K562 (cell line): ENCODE measurements at regions not wholly inside any gene's neighbourhood (a gene's known extent, or its start where the extent isn't known, plus 50 kb on each side); places are given as distances from the start of the nearest gene placed in this dataset.

Source experiments
- ATAC-seq: fragments of 200-7000 bp; cut with Tn5 transposase; 3 replicates; pipeline ENCODE4 v1.9.1; 2020; ENCODE audit warnings: moderate library complexity
- BruUV-seq: library from RNA; stranded (reverse); fragments of 400-500 nt; replicated peaks from 2 replicates; lab custom pipeline; 2021; lab: Mats Ljungman, UMichigan
- CTCF ChIA-PET: fragments of 300-600 bp; formaldehyde crosslinking; extraction: SDS; loops from one replicate; lab custom pipeline; 2021; ENCODE audit warnings: low intra/inter-chr PET ratio; lab: Yijun Ruan, JAX
- POLR2A ChIA-PET: fragments of 300-600, 350-650 bp; sonication (Branson Sonifier 250); formaldehyde crosslinking; extraction: SDS; loops from one replicate; lab custom pipeline; 2021; ENCODE audit warnings: antibody characterized with exemption, inconsistent platforms; lab: Yijun Ruan, JAX
- DNase-seq, 4 experiments: peaks; one replicate each; pipeline versions ENCODE4 v3.0.0 to v3.0.0-alpha.2; 2011 to 2018; ENCODE audit warnings: low spot score in 3 of 4, mixed read lengths in 3 of 4; ENCODE audit errors: extremely low read depth in 1 of 4
- FAIRE-seq: peaks from 2 replicates; lab custom pipeline; 2011; peaks lifted over from hg19 to GRCh38; lab: Jason Lieb, UNC
- H2AFZ ChIP-seq: 2 replicates; pipeline ENCODE4 v1.6.0; 2011; ENCODE audit warnings: low read depth, low read length, control low read depth, inconsistent platforms
- H3K27ac ChIP-seq: fragments of 200-600 bp; 3 replicates; pipeline ENCODE4 v1.8.0; 2011; ENCODE audit warnings: low read depth, mild to moderate bottlenecking, control low read depth, inconsistent platforms, low read length, moderate library complexity, mixed read lengths; ENCODE audit errors: extremely low read depth
- H3K27me3 ChIP-seq, 2 experiments: fragments of 300-600 bp in 1 of 2; 2 replicates in 1 of 2; 3 replicates in 1 of 2; pipeline versions ENCODE4 v1.6.0 to v1.8.0; 2011; ENCODE audit warnings: inconsistent platforms in 2 of 2, low read length in 2 of 2, mild to moderate bottlenecking in 1 of 2, mixed read lengths in 1 of 2, moderate library complexity in 1 of 2; ENCODE audit not compliant: control insufficient read depth in 2 of 2, insufficient read depth in 2 of 2
- H3K36me3 ChIP-seq: fragments of 300-600 bp; 3 replicates; pipeline ENCODE4 v1.8.0; 2011; ENCODE audit warnings: mild to moderate bottlenecking, low read length, inconsistent platforms; ENCODE audit not compliant: control insufficient read depth, insufficient read depth
- H3K4me1 ChIP-seq, 2 experiments: fragments of 200-600 bp in 1 of 2; replicated peaks in 1 of 2; 2 replicates in 1 of 2; 3 replicates in 1 of 2; pipeline versions ENCODE4 v1.5.1 to v1.8.0; 2011; ENCODE audit warnings: inconsistent platforms in 2 of 2, low read length in 2 of 2, mild to moderate bottlenecking in 1 of 2, mixed read lengths in 1 of 2, moderate library complexity in 1 of 2; ENCODE audit not compliant: control insufficient read depth in 2 of 2, insufficient read depth in 2 of 2
- H3K4me2 ChIP-seq: 2 replicates; pipeline ENCODE4 v1.6.1; 2011; ENCODE audit warnings: low read length, control low read depth, inconsistent platforms, mixed read lengths; ENCODE audit not compliant: insufficient read depth
- H3K4me3 ChIP-seq: fragments of 200-600 bp; sonication (generic), shearing (Covaris generic); 2 replicates; pipeline ENCODE4 v1.5.1; 2016; ENCODE audit warnings: control low read depth, inconsistent platforms
- H3K79me2 ChIP-seq: fragments of 200-600 bp; 3 replicates; pipeline ENCODE4 v1.8.0; 2011; ENCODE audit warnings: low read length, inconsistent platforms; ENCODE audit not compliant: control insufficient read depth, insufficient read depth
- H3K9ac ChIP-seq, 2 experiments: 2 replicates each; pipeline versions ENCODE4 v1.6.0 to v1.6.1; 2011; ENCODE audit warnings: low read depth in 2 of 2, low read length in 2 of 2, control low read depth in 1 of 2, inconsistent platforms in 1 of 2, mild to moderate bottlenecking in 1 of 2, mixed read lengths in 1 of 2; ENCODE audit not compliant: insufficient read depth in 1 of 2
- H3K9me1 ChIP-seq: one replicate; pipeline ENCODE4 v1.6.0; 2011; ENCODE audit warnings: inconsistent platforms, mild to moderate bottlenecking, low read length, moderate library complexity; ENCODE audit not compliant: control insufficient read depth, insufficient read depth
- H3K9me3 ChIP-seq: replicated peaks from 2 replicates; pipeline ENCODE4 v1.5.1; 2011; ENCODE audit warnings: low read depth, low read length, inconsistent platforms; ENCODE audit not compliant: control insufficient read depth, insufficient read depth
- H4K20me1 ChIP-seq: replicated peaks from 2 replicates; pipeline ENCODE4 v1.6.1; 2011; ENCODE audit warnings: low read length, inconsistent platforms, mixed read lengths; ENCODE audit not compliant: control insufficient read depth, insufficient read depth
- ARID4B ChIP-seq: sonication (generic); formaldehyde crosslinking; IDR thresholded peaks from 2 replicates; pipeline ENCODE4 v1.8.0; 2022; ENCODE audit warnings: mild to moderate bottlenecking, missing genetic modification reagents
- ATF7 ChIP-seq: fragments of 450-650 bp; IDR thresholded peaks from 2 replicates; pipeline ENCODE4 v1.7.1; 2014; ENCODE audit warnings: mild to moderate bottlenecking, moderate library complexity
- ETS2 ChIP-seq: IDR thresholded peaks from 2 replicates; pipeline ENCODE4 v1.6.1; 2016; ENCODE audit warnings: borderline replicate concordance, missing genetic modification characterization, mild to moderate bottlenecking, moderate library complexity, missing compliant biosample characterization; ENCODE audit not compliant: poor library complexity, severe bottlenecking
- RBM34 ChIP-seq: fragments of 200-400 bp; formaldehyde crosslinking; IDR thresholded peaks from 2 replicates; pipeline ENCODE4 v1.6.1; 2018; ENCODE audit warnings: low read length, borderline replicate concordance; ENCODE audit not compliant: insufficient read depth
- RHOXF2B ChIP-seq: fragments of 250-450 bp; sonication (Bioruptor Pico); conservative IDR thresholded peaks from 2 replicates; pipeline ENCODE4 v1.5.1; 2021
- TOE1 ChIP-seq, 2 experiments: fragments of 450-650 bp in 1 of 2; sonication (generic) in 1 of 2; formaldehyde crosslinking in 1 of 2; IDR thresholded peaks; 2 replicates each; pipeline versions ENCODE4 v1.7.1 to v1.8.0; 2016 to 2022; ENCODE audit warnings: borderline replicate concordance in 2 of 2, mild to moderate bottlenecking in 2 of 2, antibody characterized with exemption in 1 of 2, inconsistent platforms in 1 of 2, low read depth in 1 of 2, missing genetic modification reagents in 1 of 2, moderate library complexity in 1 of 2
- ZNF764 ChIP-seq: fragments of 250-450 bp; sonication (Bioruptor Pico); IDR thresholded peaks from 2 replicates; pipeline ENCODE4 v1.4.0; 2020; ENCODE audit warnings: low read depth, mild to moderate bottlenecking, moderate library complexity
- WGBS: fragments of 100-300 bp; shearing (Covaris generic); methylation state at CpG from one replicate; pipeline ENCODE4 v1.1.6; 2016; ENCODE audit warnings: low coverage, mixed read lengths; ENCODE audit not compliant: insufficient coverage; ENCODE audit errors: missing lambda C conversion rate; 5-methylcytosine and 5-hydroxymethylcytosine counted together
- in situ Hi-C: fragments of 300-500 bp; cut with MboI; formaldehyde crosslinking; loops from 4 replicates; pipeline ENCODE4 v1.15.0; 2018; ENCODE audit warnings: inconsistent platforms, mixed read lengths
- intact Hi-C: fragments of 100-400 bp; cut with micrococcal nuclease; formaldehyde crosslinking; loops from 2 replicates; pipeline ENCODE4 v1.14.2; 2022
- TF ChIP-seq, protein P1 (sequence below): fragments of 450-650 bp; formaldehyde crosslinking; IDR thresholded peaks from 2 replicates; pipeline ENCODE4 v1.4.0; 2020; ENCODE audit warnings: mild to moderate bottlenecking, moderate library complexity
- TF ChIP-seq, protein P2 (sequence below): sonication (generic); formaldehyde crosslinking; IDR thresholded peaks from 2 replicates; pipeline ENCODE4 v1.4.0; 2020; ENCODE audit warnings: mild to moderate bottlenecking, missing genetic modification reagents

DNA sequence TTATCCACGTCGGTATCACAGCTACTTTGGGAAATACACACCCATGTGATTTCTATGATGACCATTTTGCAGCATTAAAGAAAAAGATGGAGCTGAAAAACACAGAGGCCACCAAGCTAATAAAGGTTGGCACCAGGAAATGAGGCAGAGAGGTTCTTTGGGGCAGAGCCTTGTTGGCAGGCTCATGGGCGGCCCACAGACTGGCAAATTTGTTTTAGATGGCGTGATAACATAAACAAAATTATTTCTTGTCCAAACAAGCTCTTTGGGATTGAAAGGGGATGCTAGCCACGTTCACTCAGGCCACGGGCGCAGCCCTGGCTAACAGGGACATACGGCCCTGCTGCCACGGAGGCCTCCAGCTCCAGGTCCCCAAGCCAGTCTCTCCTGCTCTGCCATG is 135.9 kb upstream of the ZMIZ1 start:
- TF ChIP-seq ATF7, result no peak
- no peak for TF ChIP-seq ETS2 (tag)
- no peak for TF ChIP-seq RBM34
- TF ChIP-seq ZNF764 (CRISPR knock-in tag), result no peak
- no peak for TF ChIP-seq RHOXF2B (CRISPR knock-in tag)
- TF ChIP-seq, protein P1, sequence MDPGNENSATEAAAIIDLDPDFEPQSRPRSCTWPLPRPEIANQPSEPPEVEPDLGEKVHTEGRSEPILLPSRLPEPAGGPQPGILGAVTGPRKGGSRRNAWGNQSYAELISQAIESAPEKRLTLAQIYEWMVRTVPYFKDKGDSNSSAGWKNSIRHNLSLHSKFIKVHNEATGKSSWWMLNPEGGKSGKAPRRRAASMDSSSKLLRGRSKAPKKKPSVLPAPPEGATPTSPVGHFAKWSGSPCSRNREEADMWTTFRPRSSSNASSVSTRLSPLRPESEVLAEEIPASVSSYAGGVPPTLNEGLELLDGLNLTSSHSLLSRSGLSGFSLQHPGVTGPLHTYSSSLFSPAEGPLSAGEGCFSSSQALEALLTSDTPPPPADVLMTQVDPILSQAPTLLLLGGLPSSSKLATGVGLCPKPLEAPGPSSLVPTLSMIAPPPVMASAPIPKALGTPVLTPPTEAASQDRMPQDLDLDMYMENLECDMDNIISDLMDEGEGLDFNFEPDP, result no peak
- TF ChIP-seq ARID4B (CRISPR knock-in tag), result no peak
- TF ChIP-seq, protein P2, sequence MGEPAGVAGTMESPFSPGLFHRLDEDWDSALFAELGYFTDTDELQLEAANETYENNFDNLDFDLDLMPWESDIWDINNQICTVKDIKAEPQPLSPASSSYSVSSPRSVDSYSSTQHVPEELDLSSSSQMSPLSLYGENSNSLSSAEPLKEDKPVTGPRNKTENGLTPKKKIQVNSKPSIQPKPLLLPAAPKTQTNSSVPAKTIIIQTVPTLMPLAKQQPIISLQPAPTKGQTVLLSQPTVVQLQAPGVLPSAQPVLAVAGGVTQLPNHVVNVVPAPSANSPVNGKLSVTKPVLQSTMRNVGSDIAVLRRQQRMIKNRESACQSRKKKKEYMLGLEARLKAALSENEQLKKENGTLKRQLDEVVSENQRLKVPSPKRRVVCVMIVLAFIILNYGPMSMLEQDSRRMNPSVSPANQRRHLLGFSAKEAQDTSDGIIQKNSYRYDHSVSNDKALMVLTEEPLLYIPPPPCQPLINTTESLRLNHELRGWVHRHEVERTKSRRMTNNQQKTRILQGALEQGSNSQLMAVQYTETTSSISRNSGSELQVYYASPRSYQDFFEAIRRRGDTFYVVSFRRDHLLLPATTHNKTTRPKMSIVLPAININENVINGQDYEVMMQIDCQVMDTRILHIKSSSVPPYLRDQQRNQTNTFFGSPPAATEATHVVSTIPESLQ, result no peak
- no peak for TF ChIP-seq TOE1 (IDR thresholded peaks at IDR 0.05; ENCODE audit: borderline replicate concordance)
- no peak for TF ChIP-seq TOE1 (CRISPR knock-in tag; IDR thresholded peaks at IDR 0.05; ENCODE audit: borderline replicate concordance, low read depth)
- FAIRE-seq, result no peak
- ChIA-PET POLR2A (interaction anchor here (0.6 to 1.9 kb wide), 4 partner anchors 14 to 448 kb away, joined by 3 to 5 read pairs (median 3); no protein-coding TSS in a partner anchor), CTCF (interaction anchor here (0.6 kb wide), 1 partner anchor 1056 kb away, joined by 4 read pairs; no protein-coding TSS in a partner anchor)
- Histone ChIP-seq H3K9me3 (no peaks in the 10 kb centered on the region), H3K4me2 (no peak overlapping the region), H3K27ac (no peak overlapping the region), H3K4me1 (peaks cover 6 to 10% of the 10 kb centered on the region in 2 experiments), H3K4me3 (no peak overlapping the region), H3K9ac (no peak overlapping the region), H3K79me2 (no peaks in the 10 kb centered on the region), H3K27me3 (peaks cover 37 to 78% of the 10 kb centered on the region in 2 experiments), H4K20me1 (no peaks in the 10 kb centered on the region; the same call in none of the 2 replicates), H3K9me1 (no peaks in the 10 kb centered on the region), H3K36me3 (no peaks in the 10 kb centered on the region), H2AFZ (no peak overlapping the region)
- no TSS peak for BruUV-seq
- no peak for ATAC-seq
- 1% methylated on average over 9 of the region's 9 CpGs for WGBS
- intact Hi-C loops (no loop called here), in situ Hi-C loops (no loop called here)
- no peak for DNase-seq
